H9 (cell line): ENCODE measurements at regions not wholly inside any gene's neighbourhood (a gene's known extent, or its start where the extent isn't known, plus 50 kb on each side); places are given as distances from the start of the nearest gene placed in this dataset.

Source experiments
- DNase-seq: peaks from one replicate; pipeline ENCODE4 v3.0.0-alpha.2; 2017
- H2AFZ ChIP-seq: one replicate; pipeline ENCODE4 v1.6.1; 2013; ENCODE audit warnings: mild to moderate bottlenecking, low read length, control low read depth, moderate library complexity
- H2AK5ac ChIP-seq: 2 replicates; pipeline ENCODE4 v1.6.1; 2013; ENCODE audit warnings: low read length, control low read depth, mixed read lengths; ENCODE audit not compliant: insufficient read length
- H2BK120ac ChIP-seq: one replicate; pipeline ENCODE4 v1.6.1; 2013; ENCODE audit warnings: low read depth, mild to moderate bottlenecking, low read length, control low read depth, inconsistent platforms; ENCODE audit not compliant: poor library complexity, severe bottlenecking
- H2BK12ac ChIP-seq: 2 replicates; pipeline ENCODE4 v1.6.1; 2013; ENCODE audit warnings: low read length, control low read depth, mixed read lengths, low read depth; ENCODE audit not compliant: insufficient read length
- H2BK15ac ChIP-seq: 2 replicates; pipeline ENCODE4 v1.6.1; 2013; ENCODE audit warnings: low read depth, low read length, control low read depth
- H2BK20ac ChIP-seq: one replicate; pipeline ENCODE4 v1.6.1; 2013; ENCODE audit warnings: low read depth, mild to moderate bottlenecking, low read length, control low read depth, inconsistent platforms; ENCODE audit not compliant: poor library complexity, severe bottlenecking
- H2BK5ac ChIP-seq: 2 replicates; pipeline ENCODE4 v1.6.1; 2013; ENCODE audit warnings: low read length, control low read depth, mixed read lengths; ENCODE audit not compliant: insufficient read length
- H3K14ac ChIP-seq: 2 replicates; pipeline ENCODE4 v1.6.1; 2013; ENCODE audit warnings: low read length, control low read depth; ENCODE audit not compliant: insufficient read depth
- H3K18ac ChIP-seq: 2 replicates; pipeline ENCODE4 v1.6.1; 2013; ENCODE audit warnings: low read depth, mild to moderate bottlenecking, mixed read lengths, low read length, control low read depth; ENCODE audit not compliant: insufficient read length
- H3K23ac ChIP-seq: 2 replicates; pipeline ENCODE4 v1.6.1; 2013; ENCODE audit warnings: low read length, control low read depth, mixed read lengths, low read depth; ENCODE audit not compliant: insufficient read length
- H3K23me2 ChIP-seq: 2 replicates; pipeline ENCODE4 v1.6.1; 2013; ENCODE audit warnings: low read depth, mild to moderate bottlenecking, mixed read lengths, low read length, control low read depth; ENCODE audit not compliant: insufficient read length, poor library complexity, severe bottlenecking
- H3K27ac ChIP-seq: 2 replicates; pipeline ENCODE4 v1.5.1; 2013; ENCODE audit warnings: low read length, control low read depth, mixed read lengths, low read depth; ENCODE audit not compliant: insufficient read length
- H3K27me3 ChIP-seq: 2 replicates; pipeline ENCODE4 v1.6.1; 2013; ENCODE audit warnings: low read length, control low read depth, inconsistent platforms; ENCODE audit not compliant: insufficient read depth
- H3K4ac ChIP-seq: 2 replicates; pipeline ENCODE4 v1.6.1; 2013; ENCODE audit warnings: low read depth, mild to moderate bottlenecking, control low read depth, inconsistent platforms, low read length, moderate library complexity
- H3K4me1 ChIP-seq: 2 replicates; pipeline ENCODE4 v1.6.1; 2013; ENCODE audit warnings: low read length, control low read depth, inconsistent platforms; ENCODE audit not compliant: insufficient read depth
- H3K4me2 ChIP-seq: 2 replicates; pipeline ENCODE4 v1.6.1; 2013; ENCODE audit warnings: low read length, control low read depth, mixed read lengths; ENCODE audit not compliant: insufficient read length, insufficient read depth
- H3K56ac ChIP-seq: 2 replicates; pipeline ENCODE4 v1.6.1; 2013; ENCODE audit warnings: low read depth, mild to moderate bottlenecking, mixed read lengths, low read length, control low read depth; ENCODE audit not compliant: insufficient read length
- H3K79me1 ChIP-seq: 2 replicates; pipeline ENCODE4 v1.6.1; 2013; ENCODE audit warnings: low read depth, mild to moderate bottlenecking, moderate library complexity, low read length, control low read depth, inconsistent platforms; ENCODE audit not compliant: insufficient read depth, poor library complexity, severe bottlenecking
- H3K79me2 ChIP-seq: 2 replicates; pipeline ENCODE4 v1.6.1; 2013; ENCODE audit warnings: low read length, control low read depth, inconsistent platforms; ENCODE audit not compliant: insufficient read depth
- H3K9ac ChIP-seq: 2 replicates; pipeline ENCODE4 v1.6.1; 2013; ENCODE audit warnings: low read length, control low read depth, mixed read lengths; ENCODE audit not compliant: insufficient read length; ENCODE audit errors: extremely low read depth
- H3K9me3 ChIP-seq: one replicate; pipeline ENCODE4 v1.6.1; 2013; ENCODE audit warnings: low read depth, low read length, inconsistent platforms; ENCODE audit not compliant: control insufficient read depth
- H3T11ph ChIP-seq: one replicate; pipeline ENCODE4 v1.6.1; 2013; ENCODE audit warnings: mild to moderate bottlenecking, low read length, control low read depth, inconsistent platforms
- H4K20me1 ChIP-seq: one replicate; pipeline ENCODE4 v1.6.1; 2013; ENCODE audit not compliant: control insufficient read depth, insufficient read length, insufficient read depth
- H4K5ac ChIP-seq: 2 replicates; pipeline ENCODE4 v1.6.1; 2013; ENCODE audit warnings: low read depth, mild to moderate bottlenecking, mixed read lengths, low read length, control low read depth; ENCODE audit not compliant: insufficient read length
- H4K8ac ChIP-seq: replicated peaks from 2 replicates; pipeline ENCODE4 v1.6.1; 2013; ENCODE audit warnings: low read length, control low read depth, mixed read lengths, low read depth; ENCODE audit not compliant: insufficient read length
- H4K91ac ChIP-seq: 2 replicates; pipeline ENCODE4 v1.6.1; 2013; ENCODE audit warnings: low read depth, mild to moderate bottlenecking, moderate library complexity, mixed read lengths, low read length, control low read depth; ENCODE audit not compliant: insufficient read length
- H3K27ac Mint-ChIP-seq, 3 experiments: 2 replicates in 2 of 3; 3 replicates in 1 of 3; pipeline ENCODE4 v1.8.0; 2020 to 2021; ENCODE audit warnings: mixed read lengths in 3 of 3, mild to moderate bottlenecking in 1 of 3, moderate library complexity in 1 of 3
- H3K27me3 Mint-ChIP-seq: 2 replicates; pipeline ENCODE4 v1.8.0; 2021; ENCODE audit warnings: low read depth, mild to moderate bottlenecking, moderate library complexity, mixed read lengths
- H3K36me3 Mint-ChIP-seq, 3 experiments: 2 replicates in 2 of 3; 3 replicates in 1 of 3; pipeline ENCODE4 v1.8.0; 2020 to 2021; ENCODE audit warnings: low read depth in 3 of 3, mixed read lengths in 3 of 3; ENCODE audit not compliant: insufficient read depth in 1 of 3
- H3K4me1 Mint-ChIP-seq, 2 experiments: 2 replicates each; pipeline ENCODE4 v1.8.0; 2020; ENCODE audit warnings: mixed read lengths in 2 of 2
- H3K4me3 Mint-ChIP-seq, 2 experiments: 2 replicates in 1 of 2; 3 replicates in 1 of 2; pipeline ENCODE4 v1.8.0; 2020 to 2021; ENCODE audit warnings: mild to moderate bottlenecking in 2 of 2, mixed read lengths in 2 of 2, moderate library complexity in 1 of 2
- H3K9me3 Mint-ChIP-seq, 2 experiments: 2 replicates in 1 of 2; 3 replicates in 1 of 2; pipeline ENCODE4 v1.8.0; 2020; ENCODE audit warnings: mild to moderate bottlenecking in 2 of 2, mixed read lengths in 2 of 2, moderate library complexity in 1 of 2
- WGBS: extraction: QIAGEN DNeasy Blood & Tissue Kit; methylation state at CpG from one replicate; pipeline ENCODE4 v1.1.7; 2013; ENCODE audit warnings: missing lambda C conversion rate, low lambda C conversion rate, mixed read lengths; ENCODE audit not compliant: insufficient read length; ENCODE audit errors: extremely low coverage; 5-methylcytosine and 5-hydroxymethylcytosine counted together
- TF ChIP-seq, protein P1 (sequence below): fragments of 200-600 bp; sonication (generic); conservative IDR thresholded peaks from 3 replicates; pipeline ENCODE4 v1.8.0; 2021; ENCODE audit warnings: antibody characterized with exemption, mild to moderate bottlenecking

DNA sequence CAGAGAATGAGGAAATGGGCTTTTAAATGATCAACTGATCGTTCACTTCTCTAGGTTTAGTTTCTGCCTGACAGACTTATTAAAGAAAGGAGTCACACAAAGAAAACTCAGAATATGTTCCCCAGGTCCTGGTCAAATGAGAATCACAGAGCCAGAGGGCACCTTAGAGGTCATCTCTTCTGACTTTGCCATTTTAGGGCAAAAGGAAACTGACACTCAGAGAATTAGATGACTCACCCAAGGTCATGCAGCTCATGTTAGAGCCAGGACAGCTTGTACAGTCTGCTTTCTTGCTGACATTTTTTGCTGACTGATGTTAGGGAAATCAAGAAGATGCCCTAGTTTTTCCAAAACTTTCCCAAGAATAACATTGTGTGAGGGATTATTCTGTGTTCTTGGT, 312.7 kb upstream of the SP8 start:
- Histone ChIP-seq H3K56ac (no peak overlapping the region), H3K23ac (no peak overlapping the region), H2BK120ac (no peak overlapping the region), H2AK5ac (no peak overlapping the region), H3K27me3 (no peaks in the 10 kb centered on the region), H3K18ac (no peak overlapping the region), H3K4ac (no peak overlapping the region), H3K23me2 (no peaks in the 10 kb centered on the region), H3K4me1 (no peaks in the 10 kb centered on the region), H3K79me2 (no peaks in the 10 kb centered on the region), H3K27ac (no peak overlapping the region), H2BK12ac (no peak overlapping the region), H2BK15ac (no peak overlapping the region), H4K91ac (no peak overlapping the region), H3K79me1 (no peaks in the 10 kb centered on the region), H4K8ac (no peak overlapping the region), H3K9ac (no peak overlapping the region), H3K9me3 (no peaks in the 10 kb centered on the region), H2BK5ac (no peak overlapping the region), H3K14ac (no peak overlapping the region), H4K20me1 (no peaks in the 10 kb centered on the region), H2BK20ac (no peak overlapping the region), H4K5ac (no peak overlapping the region), H3K4me2 (no peak overlapping the region), H3T11ph (no peak overlapping the region), H2AFZ (no peak overlapping the region)
- Mint-ChIP-seq H3K27me3 (no peaks in the 10 kb centered on the region), H3K27ac (no peak overlapping the region), H3K4me1 (peaks cover 5 to 6% of the 10 kb centered on the region in 2 experiments), H3K4me3 (no peak overlapping the region), H3K36me3 (no peaks in the 10 kb centered on the region), H3K9me3 (no peaks in the 10 kb centered on the region)
- WGBS: no CpG with 5 or more reads among the region's 1 CpG
- TF ChIP-seq, protein P1, sequence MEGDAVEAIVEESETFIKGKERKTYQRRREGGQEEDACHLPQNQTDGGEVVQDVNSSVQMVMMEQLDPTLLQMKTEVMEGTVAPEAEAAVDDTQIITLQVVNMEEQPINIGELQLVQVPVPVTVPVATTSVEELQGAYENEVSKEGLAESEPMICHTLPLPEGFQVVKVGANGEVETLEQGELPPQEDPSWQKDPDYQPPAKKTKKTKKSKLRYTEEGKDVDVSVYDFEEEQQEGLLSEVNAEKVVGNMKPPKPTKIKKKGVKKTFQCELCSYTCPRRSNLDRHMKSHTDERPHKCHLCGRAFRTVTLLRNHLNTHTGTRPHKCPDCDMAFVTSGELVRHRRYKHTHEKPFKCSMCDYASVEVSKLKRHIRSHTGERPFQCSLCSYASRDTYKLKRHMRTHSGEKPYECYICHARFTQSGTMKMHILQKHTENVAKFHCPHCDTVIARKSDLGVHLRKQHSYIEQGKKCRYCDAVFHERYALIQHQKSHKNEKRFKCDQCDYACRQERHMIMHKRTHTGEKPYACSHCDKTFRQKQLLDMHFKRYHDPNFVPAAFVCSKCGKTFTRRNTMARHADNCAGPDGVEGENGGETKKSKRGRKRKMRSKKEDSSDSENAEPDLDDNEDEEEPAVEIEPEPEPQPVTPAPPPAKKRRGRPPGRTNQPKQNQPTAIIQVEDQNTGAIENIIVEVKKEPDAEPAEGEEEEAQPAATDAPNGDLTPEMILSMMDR: no peak
- DNase-seq: no peak
